ENCODE measurements at regions not wholly inside any gene's neighbourhood (a gene's known extent, or its start where the extent isn't known, plus 50 kb on each side); places are given as distances from the start of the nearest gene placed in this dataset.
"Not testable (repeated sequence)": the region's sequence is repeated elsewhere in the genome, so short reads cannot be mapped to it uniquely, and the experiment has no call there.

GRCh38 chr9:82126256-82126655 is 137.7 kb downstream of the SPATA31D1 start:
- Mint-ChIP-seq H3K36me3 (ENCODE audit: insufficient read depth in 2 of 2) (no peaks in the 10 kb centered on the region), H3K4me1 (ENCODE audit: low read depth) (no peaks in the 10 kb centered on the region), H3K27ac (no peak overlapping the region), H3K4me3 (no peak overlapping the region), H3K9me3 (peaks cover 0 to 1% of the 10 kb centered on the region in 2 donors), H3K27me3 (ENCODE audit: low read depth) (no peaks in the 10 kb centered on the region)
- DNase-seq (no peak), ATAC-seq (replicated peaks in 1 of 2) (no peak)

- ATAC-seq (replicated peaks in 1 of 2) = no peak
- no peak for DNase-seq
- no peaks in the 10 kb centered on the region for H3K36me3 Mint-ChIP-seq (ENCODE audit: insufficient read depth in 2 of 2)
- no peaks in the 10 kb centered on the region for H3K27me3 Mint-ChIP-seq (ENCODE audit: low read depth)
- peaks cover 0 to 1% of the 10 kb centered on the region in 2 donors for H3K9me3 Mint-ChIP-seq
- H3K4me1 Mint-ChIP-seq (ENCODE audit: low read depth) = no peaks in the 10 kb centered on the region
- no peak overlapping the region for H3K27ac Mint-ChIP-seq
- H3K4me3 Mint-ChIP-seq = no peak overlapping the region
These were observed 138.9 kb downstream of the SPATA31D1 start for GRCh38 chr9:82127465-82127864.

GRCh38 chr9:82128011-82128696 is 139.6 kb downstream of the SPATA31D1 start:
- Mint-ChIP-seq H3K4me3 (no peak overlapping the region), H3K27ac (no peak overlapping the region), H3K36me3 (ENCODE audit: insufficient read depth in 2 of 2) (no peaks in the 10 kb centered on the region), H3K4me1 (ENCODE audit: low read depth) (no peaks in the 10 kb centered on the region), H3K9me3 (peaks cover 0 to 1% of the 10 kb centered on the region in 2 donors), H3K27me3 (ENCODE audit: low read depth) (no peaks in the 10 kb centered on the region)
- no peak for DNase-seq
- no peak for ATAC-seq (replicated peaks in 1 of 2)

- H3K9me3 Mint-ChIP-seq = peaks cover 1 to 2% of the 10 kb centered on the region in 2 donors
- H3K4me1 Mint-ChIP-seq (ENCODE audit: low read depth) = no peaks in the 10 kb centered on the region
These were observed 141.1 kb downstream of the SPATA31D1 start for GRCh38 chr9:82129708-82130107.

GRCh38 chr9:82130331-82131042 is 141.9 kb downstream of the SPATA31D1 start:
- no peak for ATAC-seq (replicated peaks in 1 of 2)

More at GRCh38 chr9:82129708-82130107, 141.1 kb downstream of the SPATA31D1 start:
- H3K27ac Mint-ChIP-seq = no peak overlapping the region
- no peak for ATAC-seq (replicated peaks in 1 of 2)
- no peaks in the 10 kb centered on the region for H3K27me3 Mint-ChIP-seq (ENCODE audit: low read depth)
- no peak overlapping the region for H3K4me3 Mint-ChIP-seq
- DNase-seq = no peak
- H3K36me3 Mint-ChIP-seq (ENCODE audit: insufficient read depth in 2 of 2) = no peaks in the 10 kb centered on the region

GRCh38 chr9:82131072-82131471 is 142.5 kb downstream of the SPATA31D1 start:
- Mint-ChIP-seq H3K36me3 (ENCODE audit: insufficient read depth in 2 of 2) (peaks cover 0 to 1% of the 10 kb centered on the region in 2 donors), H3K27ac (no peak overlapping the region)

More at GRCh38 chr9:82130331-82131042, 141.9 kb downstream of the SPATA31D1 start:
- Mint-ChIP-seq H3K4me1 (ENCODE audit: low read depth) (no peaks in the 10 kb centered on the region), H3K9me3 (peaks cover 1 to 5% of the 10 kb centered on the region in 2 donors), H3K27me3 (ENCODE audit: low read depth) (no peaks in the 10 kb centered on the region), H3K36me3 (ENCODE audit: insufficient read depth in 2 of 2) (no peaks in the 10 kb centered on the region), H3K4me3 (no peak overlapping the region), H3K27ac (no peak overlapping the region)
- no peak for DNase-seq

GRCh38 chr9:82132024-82132423 is 143.5 kb downstream of the SPATA31D1 start:
- no peak for DNase-seq
- no peak overlapping the region for H3K27ac Mint-ChIP-seq
- H3K36me3 Mint-ChIP-seq (ENCODE audit: insufficient read depth in 2 of 2) = peaks cover 0 to 1% of the 10 kb centered on the region in 2 donors
- ATAC-seq (replicated peaks in 1 of 2) = no peak
- no peak overlapping the region for H3K4me3 Mint-ChIP-seq
- peaks cover 6 to 9% of the 10 kb centered on the region in 2 donors for H3K9me3 Mint-ChIP-seq
- H3K4me1 Mint-ChIP-seq (ENCODE audit: low read depth) = no peaks in the 10 kb centered on the region
- no peaks in the 10 kb centered on the region for H3K27me3 Mint-ChIP-seq (ENCODE audit: low read depth)

More at GRCh38 chr9:82131072-82131471, 142.5 kb downstream of the SPATA31D1 start:
- ATAC-seq (replicated peaks in 1 of 2) (no peak), DNase-seq (no peak)
- Mint-ChIP-seq H3K27me3 (ENCODE audit: low read depth) (no peaks in the 10 kb centered on the region), H3K4me3 (no peak overlapping the region), H3K4me1 (ENCODE audit: low read depth) (no peaks in the 10 kb centered on the region), H3K9me3 (peaks cover 6 to 9% of the 10 kb centered on the region in 2 donors)

- Mint-ChIP-seq H3K36me3 (ENCODE audit: insufficient read depth in 2 of 2) (peaks cover 0 to 1% of the 10 kb centered on the region in 2 donors), H3K4me1 (ENCODE audit: low read depth) (no peaks in the 10 kb centered on the region), H3K27ac (no peak overlapping the region), H3K27me3 (ENCODE audit: low read depth) (no peaks in the 10 kb centered on the region), H3K9me3 (peaks cover 7 to 9% of the 10 kb centered on the region in 2 donors), H3K4me3 (no peak overlapping the region)
- ATAC-seq (replicated peaks in 1 of 2) = no peak
- no peak for DNase-seq
These were observed 145.4 kb downstream of the SPATA31D1 start for GRCh38 chr9:82134010-82134409.

GRCh38 chr9:82135106-82135505 is 146.5 kb downstream of the SPATA31D1 start:
- Mint-ChIP-seq H3K36me3 (ENCODE audit: insufficient read depth in 2 of 2) (peaks cover 0 to 1% of the 10 kb centered on the region in 2 donors), H3K4me1 (ENCODE audit: low read depth) (no peaks in the 10 kb centered on the region), H3K4me3 (no peak overlapping the region), H3K9me3 (peaks cover 10% of the 10 kb centered on the region in 2 donors), H3K27me3 (ENCODE audit: low read depth) (no peaks in the 10 kb centered on the region), H3K27ac (no peak overlapping the region)
- DNase-seq (no peak), ATAC-seq (replicated peaks in 1 of 2) (no peak)

- not testable (repeated sequence) for DNase-seq; H3K27ac Mint-ChIP-seq; H3K4me1 Mint-ChIP-seq (ENCODE audit: low read depth); H3K27me3 Mint-ChIP-seq (ENCODE audit: low read depth); H3K36me3 Mint-ChIP-seq (ENCODE audit: insufficient read depth in 2 of 2); ATAC-seq (replicated peaks in 1 of 2); H3K4me3 Mint-ChIP-seq
- peaks cover 10% of the 10 kb centered on the region in 2 donors for H3K9me3 Mint-ChIP-seq
These were observed 149.5 kb downstream of the SPATA31D1 start for GRCh38 chr9:82138081-82138480.

GRCh38 chr9:82140471-82140870 is 151.9 kb downstream of the SPATA31D1 start:
- peaks cover 5 to 10% of the 10 kb centered on the region in 2 donors for H3K9me3 Mint-ChIP-seq
- no peaks in the 10 kb centered on the region for H3K27me3 Mint-ChIP-seq (ENCODE audit: low read depth)
- peaks cover 0 to 1% of the 10 kb centered on the region in 2 donors for H3K36me3 Mint-ChIP-seq (ENCODE audit: insufficient read depth in 2 of 2)
- no peak overlapping the region for H3K4me3 Mint-ChIP-seq
- ATAC-seq (replicated peaks in 1 of 2) = no peak
- H3K27ac Mint-ChIP-seq = no peak overlapping the region
- no peak for DNase-seq
- no peaks in the 10 kb centered on the region for H3K4me1 Mint-ChIP-seq (ENCODE audit: low read depth)

GRCh38 chr9:82144803-82145202 is 156.2 kb downstream of the SPATA31D1 start:
- H3K4me1 Mint-ChIP-seq (ENCODE audit: low read depth) = no peaks in the 10 kb centered on the region

GRCh38 chr9:82146677-82147076 is 158.1 kb downstream of the SPATA31D1 start:
- Mint-ChIP-seq H3K4me3 (no peak overlapping the region), H3K36me3 (ENCODE audit: insufficient read depth in 2 of 2) (no peaks in the 10 kb centered on the region), H3K9me3 (peaks cover 3 to 5% of the 10 kb centered on the region in 2 donors), H3K4me1 (ENCODE audit: low read depth) (no peaks in the 10 kb centered on the region), H3K27me3 (ENCODE audit: low read depth) (no peaks in the 10 kb centered on the region), H3K27ac (no peak overlapping the region)
- ATAC-seq (replicated peaks in 1 of 2) (no peak), DNase-seq (no peak)

More at GRCh38 chr9:82144803-82145202, 156.2 kb downstream of the SPATA31D1 start:
- Mint-ChIP-seq H3K9me3 (peaks cover 3 to 5% of the 10 kb centered on the region in 2 donors), H3K27me3 (ENCODE audit: low read depth) (no peaks in the 10 kb centered on the region), H3K4me3 (no peak overlapping the region), H3K36me3 (ENCODE audit: insufficient read depth in 2 of 2) (no peaks in the 10 kb centered on the region), H3K27ac (no peak overlapping the region)
- no peak for ATAC-seq (replicated peaks in 1 of 2)
- DNase-seq = no peak
